Skeletal muscle tissue (tissue), 3 donors: ENCODE measurements at regions not wholly inside any gene's neighbourhood (a gene's known extent, or its start where the extent isn't known, plus 50 kb on each side); places are given as distances from the start of the nearest gene placed in this dataset.
A peak's percentile ranks its signal among the peaks of the same experiment; 100 is the strongest.

Source experiments
- H3K27ac ChIP-seq: one replicate; pipeline ENCODE4 v1.7.0; 2013; ENCODE audit warnings: mild to moderate bottlenecking, low read depth, low read length, inconsistent platforms
- H3K27me3 ChIP-seq, 3 donors: one replicate each; pipeline ENCODE4 v1.7.0; 2013; ENCODE audit warnings: low read length in 3 of 3; ENCODE audit not compliant: control insufficient read depth in 3 of 3, insufficient read depth in 3 of 3
- H3K36me3 ChIP-seq, 3 donors: one replicate each; pipeline ENCODE4 v1.7.0; 2013; ENCODE audit warnings: low read length in 3 of 3; ENCODE audit not compliant: control insufficient read depth in 3 of 3, insufficient read depth in 3 of 3
- H3K4me1 ChIP-seq, 3 donors: one replicate each; pipeline ENCODE4 v1.7.0; 2013; ENCODE audit warnings: low read length in 3 of 3, mild to moderate bottlenecking in 3 of 3; ENCODE audit not compliant: control insufficient read depth in 3 of 3, insufficient read depth in 3 of 3
- H3K4me3 ChIP-seq, 3 donors: one replicate each; pipeline ENCODE4 v1.7.0; 2013; ENCODE audit warnings: low read length in 3 of 3
- H3K9ac ChIP-seq, 3 donors: one replicate each; pipeline ENCODE4 v1.7.0; 2013; ENCODE audit warnings: low read length in 3 of 3, mild to moderate bottlenecking in 3 of 3, moderate library complexity in 2 of 3, low read depth in 1 of 3
- H3K9me3 ChIP-seq, 3 donors: one replicate each; pipeline ENCODE4 v1.7.0; 2013; ENCODE audit warnings: low read length in 3 of 3; ENCODE audit not compliant: control insufficient read depth in 3 of 3
- donor health status: Osteomylitis.

DNA sequence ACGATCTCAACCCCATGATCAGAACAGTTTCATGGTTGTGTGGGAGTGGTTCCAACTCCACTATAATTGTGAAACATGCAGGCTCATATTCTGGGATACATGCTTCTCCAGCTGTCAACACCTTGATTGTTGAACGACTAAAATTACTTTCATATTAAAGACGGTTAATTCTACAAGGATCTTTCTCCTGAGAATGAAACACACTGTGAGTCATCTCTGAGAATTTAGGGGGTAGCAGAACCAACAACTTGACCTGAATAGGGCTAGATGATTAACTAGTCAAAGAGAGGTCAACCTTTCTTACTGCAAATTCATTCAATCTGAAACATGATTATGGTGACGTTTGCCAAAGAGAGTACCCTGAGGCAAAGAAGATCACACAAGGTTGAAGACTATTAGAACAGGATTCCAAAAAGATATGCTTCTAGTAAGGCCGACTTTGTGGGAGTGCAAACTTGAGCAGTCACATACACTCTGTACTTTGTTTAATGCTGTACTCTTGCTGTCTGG, 175.2 kb upstream of the CITED2 start:
- Histone ChIP-seq H3K4me3 (no peak overlapping the region), H3K27me3 (no peaks in the 10 kb centered on the region), H3K9ac (no peak overlapping the region), H3K27ac (no peak overlapping the region), H3K4me1 (peaks cover 0 to 5% (median 0%) of the 10 kb centered on the region in 3 donors), H3K36me3 (no peaks in the 10 kb centered on the region), H3K9me3 (no peaks in the 10 kb centered on the region)

DNA sequence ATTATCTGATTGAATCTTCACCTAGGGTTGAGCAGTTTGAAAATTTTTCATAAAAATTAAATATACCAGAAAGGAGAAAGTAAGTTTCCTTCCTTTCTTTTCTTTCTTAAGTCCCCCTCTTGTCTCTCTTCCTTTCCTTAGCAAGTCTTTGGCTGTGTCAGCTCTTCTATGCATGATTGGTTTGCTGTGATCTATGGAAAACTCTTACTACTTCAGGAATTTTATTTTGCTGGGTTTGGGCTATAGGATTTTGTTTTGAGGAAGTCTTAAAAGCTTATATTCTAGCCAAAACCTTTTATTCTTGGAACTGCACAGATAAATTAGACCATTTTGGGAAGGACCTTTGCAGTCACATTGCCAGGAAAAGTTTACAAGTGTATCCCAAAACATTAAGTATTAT, 173.4 kb upstream of the CITED2 start:
- Histone ChIP-seq H3K36me3 (no peaks in the 10 kb centered on the region), H3K4me3 (no peak overlapping the region), H3K4me1 (peaks cover 0 to 5% (median 0%) of the 10 kb centered on the region in 3 donors), H3K9ac (no peak overlapping the region), H3K27ac (peak overlapping the region; percentile 12), H3K9me3 (no peaks in the 10 kb centered on the region), H3K27me3 (no peaks in the 10 kb centered on the region)

DNA sequence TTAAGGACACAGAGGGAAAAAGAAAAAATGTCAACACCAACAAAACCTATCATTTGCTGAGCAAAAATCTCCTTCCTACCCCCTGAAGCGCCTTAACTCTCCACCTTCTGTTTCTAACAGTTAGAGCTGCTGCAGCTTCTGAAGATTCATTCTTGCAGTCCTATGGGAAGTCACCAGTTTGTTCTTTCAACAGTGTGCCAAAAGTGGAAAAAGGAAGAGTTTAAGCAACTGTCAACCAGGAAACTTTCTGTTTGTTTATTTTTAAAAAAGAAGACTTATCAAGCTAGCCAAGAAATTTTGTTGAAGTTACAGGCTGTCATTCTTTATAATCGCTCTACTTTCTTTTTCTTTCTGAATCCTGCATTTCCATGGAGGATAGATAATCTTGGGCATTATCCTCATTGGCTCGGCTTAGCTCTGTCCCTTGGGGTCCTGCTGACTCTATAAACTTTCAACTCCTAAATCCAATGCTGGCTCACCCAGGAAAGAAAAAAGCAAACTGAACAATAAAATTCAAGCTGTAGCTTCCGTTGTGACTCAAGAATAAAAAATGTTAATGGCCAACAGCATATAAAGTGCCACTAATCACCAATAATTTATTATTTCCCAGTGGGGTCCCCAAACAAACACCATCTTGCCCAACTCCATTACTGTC, 172.8 kb upstream of the CITED2 start:
- Histone ChIP-seq H3K27ac (peak overlapping the region; percentile 12), H3K4me3 (peak overlapping the region in 1 of 3 donors; percentile 26), H3K4me1 (peaks cover 0 to 5% (median 0%) of the 10 kb centered on the region in 3 donors), H3K9ac (no peak overlapping the region), H3K36me3 (no peaks in the 10 kb centered on the region), H3K27me3 (no peaks in the 10 kb centered on the region), H3K9me3 (no peaks in the 10 kb centered on the region)

DNA sequence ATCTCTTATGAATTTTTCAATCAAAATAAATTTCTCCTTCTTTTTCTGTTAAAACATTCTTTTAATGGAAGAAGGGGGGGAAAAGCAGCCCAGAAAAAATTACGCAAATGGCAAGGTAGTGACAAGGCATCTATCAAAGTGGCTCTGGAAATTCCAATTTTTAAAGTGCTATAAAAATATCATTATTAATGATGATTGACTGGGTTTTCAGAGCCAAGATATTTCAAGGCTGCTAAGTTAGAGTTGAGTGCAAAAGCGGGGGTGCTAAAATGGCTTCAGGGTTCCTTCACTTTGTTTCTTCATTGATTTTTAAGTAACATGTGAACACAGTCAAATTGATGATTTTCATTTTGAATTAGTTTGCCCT, 171.6 kb upstream of the CITED2 start:
- Histone ChIP-seq H3K9me3 (no peaks in the 10 kb centered on the region), H3K36me3 (no peaks in the 10 kb centered on the region), H3K27ac (no peak overlapping the region), H3K27me3 (no peaks in the 10 kb centered on the region), H3K4me3 (no peak overlapping the region), H3K9ac (no peak overlapping the region), H3K4me1 (peaks cover 0 to 5% (median 0%) of the 10 kb centered on the region in 3 donors)

DNA sequence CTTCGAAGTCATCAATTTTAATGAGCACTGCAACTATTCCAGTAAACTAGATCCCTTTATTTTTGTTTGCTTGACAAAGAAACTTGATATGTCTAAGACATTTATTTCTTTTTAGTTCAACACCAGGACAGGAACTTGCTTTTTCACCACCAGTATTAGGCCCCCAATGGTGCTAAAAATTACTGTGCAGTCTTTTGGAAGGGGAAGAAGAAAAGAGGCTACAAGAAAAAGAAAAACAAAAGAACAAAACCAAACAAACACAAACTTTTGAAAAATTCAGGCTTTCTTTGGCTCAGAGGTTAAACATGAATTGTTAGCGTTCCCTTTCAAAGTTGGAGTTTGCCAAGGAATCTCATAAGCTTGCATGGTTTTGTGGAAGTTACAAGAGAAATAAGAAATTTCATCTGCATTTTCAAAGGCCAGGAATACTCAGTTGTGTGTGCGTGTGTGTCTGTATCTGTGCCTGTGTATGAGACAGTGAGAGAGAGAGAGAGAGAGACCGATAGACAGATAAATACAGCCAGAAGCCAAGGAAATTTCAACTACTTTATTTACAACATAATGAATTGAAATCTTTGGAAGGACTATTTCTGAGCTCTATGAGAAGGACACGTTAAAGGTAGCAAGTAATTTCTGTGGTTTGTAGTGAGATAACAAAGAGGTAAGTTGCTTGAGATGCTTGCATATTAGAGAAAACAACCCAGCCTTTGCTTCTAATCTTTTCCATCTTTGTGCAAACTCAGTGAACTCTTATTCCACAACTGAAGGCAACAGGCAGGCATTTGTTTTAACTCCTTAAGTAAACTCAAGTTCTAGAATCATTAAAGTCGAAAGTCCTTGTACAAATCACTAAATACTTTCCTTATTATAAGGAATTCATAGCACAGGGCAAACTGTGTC, 171.0 kb upstream of the CITED2 start:
- no peak overlapping the region for H3K27ac ChIP-seq
- no peaks in the 10 kb centered on the region for H3K27me3 ChIP-seq
- no peak overlapping the region for H3K4me3 ChIP-seq
- no peaks in the 10 kb centered on the region for H3K9me3 ChIP-seq
- H3K4me1 ChIP-seq: peaks cover 0 to 6% (median 0%) of the 10 kb centered on the region in 3 donors
- no peaks in the 10 kb centered on the region for H3K36me3 ChIP-seq
- H3K9ac ChIP-seq: no peak overlapping the region

DNA sequence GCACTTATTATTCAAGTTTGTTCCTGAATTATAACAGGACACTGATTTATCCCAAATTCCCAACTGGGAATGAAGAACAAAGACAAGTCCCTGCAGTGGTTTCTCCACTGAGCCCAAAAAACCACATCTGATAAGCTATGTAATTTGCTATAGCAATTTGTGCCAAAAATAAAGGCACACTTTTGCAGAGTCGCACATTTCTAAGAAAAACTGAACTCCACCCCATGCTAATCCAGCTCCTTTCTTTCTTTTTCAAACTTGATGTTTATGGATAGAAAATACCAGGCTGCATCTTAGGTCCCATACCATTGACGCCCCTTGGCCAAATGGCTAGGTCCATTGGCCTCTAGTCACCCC, 170.2 kb upstream of the CITED2 start:
- Histone ChIP-seq H3K27me3 (no peaks in the 10 kb centered on the region), H3K9ac (no peak overlapping the region), H3K9me3 (no peaks in the 10 kb centered on the region), H3K27ac (no peak overlapping the region), H3K4me1 (peaks cover 4 to 10% (median 7%) of the 10 kb centered on the region in 3 donors), H3K4me3 (no peak overlapping the region), H3K36me3 (no peaks in the 10 kb centered on the region)

DNA sequence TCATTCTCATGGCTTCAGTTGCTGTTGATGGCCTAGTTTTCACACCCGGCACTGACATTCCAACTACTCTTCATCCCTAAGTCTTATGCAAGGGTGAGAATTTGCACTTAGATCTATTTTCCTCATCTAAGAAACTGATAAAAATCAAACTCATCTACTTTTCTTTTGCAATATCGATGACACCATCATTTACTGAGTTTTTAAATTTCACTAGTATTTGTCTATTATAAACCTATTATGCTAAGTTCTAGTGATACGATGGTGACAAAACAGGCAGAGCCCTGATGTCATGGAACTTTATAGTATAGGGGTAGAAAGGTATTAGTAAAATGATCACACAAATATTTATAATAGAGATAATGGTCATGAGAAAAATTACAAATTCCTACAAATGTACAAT, 167.9 kb upstream of the CITED2 start:
- Histone ChIP-seq H3K36me3 (no peaks in the 10 kb centered on the region), H3K9me3 (no peaks in the 10 kb centered on the region), H3K27ac (no peak overlapping the region), H3K4me1 (peaks cover 6 to 11% (median 8%) of the 10 kb centered on the region in 3 donors), H3K27me3 (no peaks in the 10 kb centered on the region), H3K4me3 (no peak overlapping the region), H3K9ac (no peak overlapping the region)

DNA sequence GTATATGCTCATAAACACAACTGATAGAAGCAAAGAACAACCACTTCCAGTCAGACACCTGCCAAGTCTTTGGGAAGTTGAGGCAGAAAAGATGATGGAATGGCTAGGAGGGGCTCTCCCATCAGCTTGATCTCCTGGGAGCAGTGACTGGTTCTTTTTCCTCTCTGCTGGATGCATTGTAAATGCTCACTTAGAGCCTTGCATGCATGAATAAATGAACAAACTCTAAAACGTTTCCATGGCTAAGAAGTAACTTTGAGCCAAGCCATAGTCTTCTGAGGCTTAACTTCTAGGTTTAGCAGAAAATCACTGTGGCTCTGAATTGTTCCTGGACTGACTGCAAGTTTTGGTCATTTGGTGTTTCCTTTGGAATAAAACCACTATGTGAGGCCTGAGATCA, 166.4 kb upstream of the CITED2 start:
- H3K27me3 ChIP-seq: no peaks in the 10 kb centered on the region
- H3K4me1 ChIP-seq: peaks cover 6 to 11% (median 8%) of the 10 kb centered on the region in 3 donors
- no peaks in the 10 kb centered on the region for H3K9me3 ChIP-seq
- no peak overlapping the region for H3K27ac ChIP-seq
- no peaks in the 10 kb centered on the region for H3K36me3 ChIP-seq
- no peak overlapping the region for H3K4me3 ChIP-seq
- H3K9ac ChIP-seq: no peak overlapping the region

DNA sequence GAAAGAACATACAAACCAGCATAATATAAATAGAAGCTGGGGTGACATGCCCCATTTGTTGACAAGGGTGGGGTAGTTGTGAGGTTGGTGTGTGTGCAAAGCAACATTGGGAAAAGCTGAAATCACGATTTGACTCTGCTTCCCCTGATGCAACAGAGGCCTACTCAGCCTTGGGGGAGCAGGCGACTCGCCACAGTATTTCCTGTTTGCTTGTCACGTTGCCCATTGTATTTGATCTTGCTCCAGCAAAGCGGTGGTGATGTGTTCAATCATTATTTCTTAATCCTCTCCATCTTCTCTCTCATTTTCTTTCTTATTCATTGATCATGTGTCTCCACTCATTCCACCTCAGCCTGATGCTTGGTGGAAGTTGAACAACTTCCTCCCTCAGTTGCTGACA, 165.8 kb upstream of the CITED2 start:
- Histone ChIP-seq H3K4me1 (peaks cover 6 to 11% (median 8%) of the 10 kb centered on the region in 3 donors), H3K36me3 (no peaks in the 10 kb centered on the region), H3K9me3 (no peaks in the 10 kb centered on the region), H3K27me3 (no peaks in the 10 kb centered on the region), H3K4me3 (peak overlapping the region in 2 of 3 donors; percentile 42 to 55), H3K27ac (peak overlapping the region; percentile 75), H3K9ac (no peak overlapping the region)

DNA sequence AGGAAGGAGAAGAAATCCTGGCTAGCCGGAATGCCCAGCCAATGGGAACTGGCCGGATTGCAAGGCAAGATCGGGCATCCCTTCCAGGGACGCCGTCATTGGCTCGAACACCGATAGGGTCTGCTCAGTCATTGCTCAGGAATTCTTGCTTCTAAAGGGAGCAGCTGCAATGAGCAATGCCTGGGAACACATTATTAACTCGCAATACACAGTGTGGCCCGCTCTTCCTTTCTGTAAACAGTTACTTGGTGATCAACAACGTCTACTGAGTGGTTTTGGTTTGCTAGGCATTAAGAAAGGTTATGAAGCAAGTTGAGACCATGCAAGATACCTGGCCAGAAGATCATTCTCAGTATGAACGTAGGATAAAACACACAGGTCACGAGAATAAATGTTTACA, 165.4 kb upstream of the CITED2 start:
- H3K9ac ChIP-seq: peak overlapping the region in 2 of 3 donors; percentile 26 to 37
- peaks cover 6 to 11% (median 8%) of the 10 kb centered on the region in 3 donors for H3K4me1 ChIP-seq
- no peaks in the 10 kb centered on the region for H3K9me3 ChIP-seq
- H3K36me3 ChIP-seq: no peaks in the 10 kb centered on the region
- H3K27me3 ChIP-seq: no peaks in the 10 kb centered on the region
- H3K27ac ChIP-seq: peak overlapping the region; percentile 75
- peak overlapping the region; percentile 42 to 65 (median 55) for H3K4me3 ChIP-seq
